Adipocyte (in vitro differentiated cells): ENCODE measurements at regions not wholly inside any gene's neighbourhood (a gene's known extent, or its start where the extent isn't known, plus 50 kb on each side); places are given as distances from the start of the nearest gene placed in this dataset.
"Not testable (repeated sequence)": the region's sequence is repeated elsewhere in the genome, so short reads cannot be mapped to it uniquely, and the experiment has no call there.

Experiments used
- DNase-seq: peaks from one replicate; pipeline ENCODE4 v3.0.0-alpha.2; 2015; ENCODE audit warnings: low read depth
- H3K27me3 ChIP-seq: replicated peaks from 2 replicates; pipeline ENCODE4 v1.7.0; 2013; ENCODE audit warnings: mild to moderate bottlenecking, low read length, moderate library complexity; ENCODE audit not compliant: control insufficient read depth, insufficient read depth
- H3K36me3 ChIP-seq: 2 replicates; pipeline ENCODE4 v1.7.0; 2013; ENCODE audit warnings: low read length, mild to moderate bottlenecking, moderate library complexity; ENCODE audit not compliant: control insufficient read depth, insufficient read depth, severe bottlenecking
- H3K4me1 ChIP-seq: 2 replicates; pipeline ENCODE4 v1.7.0; 2013; ENCODE audit warnings: mild to moderate bottlenecking, low read length, moderate library complexity; ENCODE audit not compliant: control insufficient read depth, insufficient read depth
- H3K4me3 ChIP-seq: 2 replicates; pipeline ENCODE4 v1.7.0; 2013; ENCODE audit warnings: mild to moderate bottlenecking, low read length, moderate library complexity
- H3K9ac ChIP-seq: 2 replicates; pipeline ENCODE4 v1.7.0; 2013; ENCODE audit warnings: mild to moderate bottlenecking, low read length, moderate library complexity
- H3K9me3 ChIP-seq: 2 replicates; pipeline ENCODE4 v1.7.0; 2013; ENCODE audit warnings: mild to moderate bottlenecking, low read length, moderate library complexity; ENCODE audit not compliant: control insufficient read depth

- Histone ChIP-seq H3K9ac (no peak overlapping the region), H3K4me3 (no peak overlapping the region), H3K9me3 (no peaks in the 10 kb centered on the region), H3K4me1 (no peaks in the 10 kb centered on the region), H3K36me3 (no peaks in the 10 kb centered on the region), H3K27me3 (peaks cover 27% of the 10 kb centered on the region)
- no peak for DNase-seq
Measured at GRCh38 chr1:30008372-30008997, 714.9 kb downstream of the MATN1 start.

DNA sequence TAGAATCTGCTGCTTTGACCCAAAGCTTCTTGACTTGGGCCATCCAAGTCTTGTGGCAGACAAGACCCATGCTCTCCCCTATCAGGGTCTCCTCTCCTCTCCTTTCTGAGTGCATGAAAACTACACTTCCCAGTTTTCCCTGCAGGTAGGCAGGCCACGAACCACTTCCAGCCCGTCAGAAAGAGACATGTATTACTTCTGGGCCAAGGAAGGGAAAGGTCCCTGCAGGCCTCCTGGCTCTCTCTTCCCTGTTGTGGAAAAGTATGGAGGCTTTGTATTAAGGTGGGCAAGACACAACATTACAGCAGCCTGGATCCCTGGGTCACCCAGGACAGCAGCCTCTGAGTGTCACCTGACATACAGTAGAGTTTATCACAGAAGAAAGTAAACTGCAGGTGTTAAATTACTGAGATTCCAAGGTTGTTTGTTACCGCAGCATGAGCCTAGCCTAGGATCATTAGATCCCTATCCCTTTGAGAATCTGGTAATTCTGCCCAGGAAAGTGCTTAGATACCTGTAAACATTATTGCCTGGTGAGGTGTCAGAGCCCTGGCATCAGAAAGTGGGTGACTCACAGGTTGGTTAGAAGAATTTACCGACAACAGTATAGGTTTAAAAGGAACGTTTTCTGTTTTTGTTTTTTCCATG is 717.3 kb downstream of the MATN1 start:
- H3K4me3 ChIP-seq: no peak overlapping the region
- DNase-seq: no peak
- H3K36me3 ChIP-seq: no peaks in the 10 kb centered on the region
- no peaks in the 10 kb centered on the region for H3K9me3 ChIP-seq
- H3K4me1 ChIP-seq: no peaks in the 10 kb centered on the region
- H3K27me3 ChIP-seq: peaks cover 15% of the 10 kb centered on the region
- no peak overlapping the region for H3K9ac ChIP-seq

DNA sequence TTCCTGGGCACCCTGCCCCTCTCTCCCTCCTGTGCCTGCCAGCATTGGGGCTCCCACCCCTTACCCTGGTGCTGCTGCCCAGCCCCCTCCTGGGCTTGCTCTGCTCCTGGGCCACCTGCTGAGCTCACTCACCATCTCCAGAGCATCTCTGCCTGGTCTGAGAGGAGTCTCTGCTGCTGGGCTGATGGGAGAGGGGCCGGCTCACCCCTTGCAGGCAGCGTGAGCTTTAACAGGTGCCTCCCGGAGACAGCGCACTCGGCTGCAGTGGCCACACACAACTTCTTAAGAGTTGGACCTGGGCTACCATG is 721.7 kb downstream of the MATN1 start:
- peaks cover 15% of the 10 kb centered on the region for H3K27me3 ChIP-seq
- H3K9me3 ChIP-seq: no peaks in the 10 kb centered on the region
- no peaks in the 10 kb centered on the region for H3K4me1 ChIP-seq
- H3K36me3 ChIP-seq: no peaks in the 10 kb centered on the region
- H3K9ac ChIP-seq: no peak overlapping the region
- H3K4me3 ChIP-seq: no peak overlapping the region
- DNase-seq: no peak

- no peaks in the 10 kb centered on the region for H3K36me3 ChIP-seq
- DNase-seq: no peak
- no peaks in the 10 kb centered on the region for H3K4me1 ChIP-seq
- no peaks in the 10 kb centered on the region for H3K9me3 ChIP-seq
- no peak overlapping the region for H3K9ac ChIP-seq
- peaks cover 12% of the 10 kb centered on the region for H3K27me3 ChIP-seq
- H3K4me3 ChIP-seq: no peak overlapping the region
Measured at GRCh38 chr1:30001011-30001731, 722.2 kb downstream of the MATN1 start.

DNA sequence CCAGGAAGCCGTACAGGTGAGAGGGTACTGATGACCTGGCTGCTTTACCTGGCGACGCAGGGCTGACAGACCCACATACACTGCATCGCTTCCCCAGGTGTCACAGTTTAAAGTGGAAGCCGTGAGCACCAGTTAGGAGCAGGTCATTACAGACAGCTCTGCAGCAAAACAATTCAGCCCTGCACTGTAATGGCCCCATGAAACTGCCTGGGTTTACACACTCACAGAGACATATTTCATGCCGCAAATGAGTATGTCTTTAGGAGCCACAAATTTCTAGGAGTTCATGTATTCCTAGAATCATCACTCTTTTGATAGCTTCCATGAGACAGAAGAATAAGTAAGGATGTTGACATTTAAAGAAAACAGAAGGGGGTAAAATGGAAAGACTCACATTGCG is 723.1 kb downstream of the MATN1 start:
- H3K9me3 ChIP-seq: no peaks in the 10 kb centered on the region
- no peak overlapping the region for H3K9ac ChIP-seq
- H3K4me3 ChIP-seq: no peak overlapping the region
- H3K36me3 ChIP-seq: no peaks in the 10 kb centered on the region
- no peak for DNase-seq
- peaks cover 5% of the 10 kb centered on the region for H3K27me3 ChIP-seq
- H3K4me1 ChIP-seq: no peaks in the 10 kb centered on the region

GRCh38 chr1:29999595-29999994 is 723.8 kb downstream of the MATN1 start:
- H3K27me3 ChIP-seq: peaks cover 5% of the 10 kb centered on the region
- no peaks in the 10 kb centered on the region for H3K4me1 ChIP-seq
- H3K4me3 ChIP-seq: no peak overlapping the region
- H3K9ac ChIP-seq: no peak overlapping the region
- no peaks in the 10 kb centered on the region for H3K36me3 ChIP-seq
- no peak for DNase-seq
- no peaks in the 10 kb centered on the region for H3K9me3 ChIP-seq

GRCh38 chr1:29998686-29999085 is 724.7 kb downstream of the MATN1 start:
- Histone ChIP-seq H3K27me3 (peaks cover 5% of the 10 kb centered on the region), H3K4me1 (no peaks in the 10 kb centered on the region), H3K9me3 (peaks cover 8% of the 10 kb centered on the region), H3K4me3 (no peak overlapping the region), H3K36me3 (no peaks in the 10 kb centered on the region), H3K9ac (no peak overlapping the region)
- DNase-seq: no peak

- not testable (repeated sequence) for H3K36me3 ChIP-seq, H3K4me1 ChIP-seq, DNase-seq, H3K9ac ChIP-seq, H3K4me3 ChIP-seq, H3K27me3 ChIP-seq
- peaks cover 10% of the 10 kb centered on the region for H3K9me3 ChIP-seq
Measured at GRCh38 chr1:29997818-29998217, 725.6 kb downstream of the MATN1 start.

GRCh38 chr1:29993950-29994349 is 729.4 kb downstream of the MATN1 start:
- H3K9ac ChIP-seq: no peak overlapping the region
- H3K36me3 ChIP-seq: no peaks in the 10 kb centered on the region
- H3K4me3 ChIP-seq: no peak overlapping the region
- H3K9me3 ChIP-seq: peaks cover 10% of the 10 kb centered on the region
- no peak for DNase-seq
- H3K4me1 ChIP-seq: no peaks in the 10 kb centered on the region
- peaks cover 4% of the 10 kb centered on the region for H3K27me3 ChIP-seq

DNA sequence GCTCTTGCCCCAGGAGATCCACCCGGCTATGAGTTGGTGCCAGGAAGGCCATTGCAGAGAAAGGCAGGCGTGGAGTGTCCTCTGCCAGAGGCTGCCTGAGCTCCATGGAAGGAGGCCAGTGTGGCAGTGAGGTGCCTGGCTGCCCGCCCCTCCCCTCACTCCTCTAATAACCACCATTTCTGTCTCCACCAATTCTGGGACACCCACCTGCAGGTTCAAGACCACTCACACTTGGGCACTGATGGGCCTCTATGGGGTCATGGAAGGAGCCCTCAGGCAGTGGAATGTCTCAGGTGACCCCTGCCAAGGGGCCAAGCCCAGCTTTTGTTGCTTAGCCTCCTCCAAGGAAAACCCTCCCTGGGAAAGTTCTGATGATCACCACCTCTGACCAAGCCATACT is 731.6 kb downstream of the MATN1 start:
- Histone ChIP-seq H3K4me3 (no peak overlapping the region), H3K9ac (no peak overlapping the region), H3K4me1 (no peaks in the 10 kb centered on the region), H3K9me3 (peaks cover 10% of the 10 kb centered on the region), H3K36me3 (no peaks in the 10 kb centered on the region), H3K27me3 (peaks cover 4% of the 10 kb centered on the region)
- DNase-seq: no peak

DNA sequence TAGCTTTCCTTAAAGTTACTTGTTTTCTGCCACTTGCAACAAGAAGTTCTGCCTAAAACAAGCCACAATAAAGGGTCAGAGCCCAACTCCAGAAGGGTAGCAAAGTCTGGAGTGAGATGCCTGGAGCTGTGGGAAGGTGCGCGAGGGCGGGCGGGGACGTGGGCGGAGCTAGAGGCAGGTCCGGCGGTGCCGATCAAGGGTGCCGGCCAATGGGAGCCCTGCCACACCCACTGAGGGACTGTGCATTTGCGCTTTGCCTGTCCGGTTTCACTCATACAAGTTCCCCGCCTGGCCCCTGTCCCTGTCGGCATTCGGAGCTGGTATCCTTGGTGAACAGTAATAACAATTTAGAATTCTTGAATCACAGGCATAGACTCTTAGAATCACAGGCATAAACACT is 732.4 kb downstream of the MATN1 start:
- Histone ChIP-seq H3K9ac (no peak overlapping the region), H3K27me3 (peaks cover 4% of the 10 kb centered on the region), H3K4me1 (no peaks in the 10 kb centered on the region), H3K36me3 (no peaks in the 10 kb centered on the region), H3K9me3 (peaks cover 10% of the 10 kb centered on the region), H3K4me3 (no peak overlapping the region)
- DNase-seq: no peak
